Islet precursor cell (in vitro differentiated cells): ENCODE measurements at regions not wholly inside any gene's neighbourhood (a gene's known extent, or its start where the extent isn't known, plus 50 kb on each side); places are given as distances from the start of the nearest gene placed in this dataset.
A peak's percentile ranks its signal among the peaks of the same experiment; 100 is the strongest.

ENCODE experiments used
- DNase-seq: peaks from one replicate; pipeline ENCODE4 v3.0.0-alpha.2; 2018

DNA sequence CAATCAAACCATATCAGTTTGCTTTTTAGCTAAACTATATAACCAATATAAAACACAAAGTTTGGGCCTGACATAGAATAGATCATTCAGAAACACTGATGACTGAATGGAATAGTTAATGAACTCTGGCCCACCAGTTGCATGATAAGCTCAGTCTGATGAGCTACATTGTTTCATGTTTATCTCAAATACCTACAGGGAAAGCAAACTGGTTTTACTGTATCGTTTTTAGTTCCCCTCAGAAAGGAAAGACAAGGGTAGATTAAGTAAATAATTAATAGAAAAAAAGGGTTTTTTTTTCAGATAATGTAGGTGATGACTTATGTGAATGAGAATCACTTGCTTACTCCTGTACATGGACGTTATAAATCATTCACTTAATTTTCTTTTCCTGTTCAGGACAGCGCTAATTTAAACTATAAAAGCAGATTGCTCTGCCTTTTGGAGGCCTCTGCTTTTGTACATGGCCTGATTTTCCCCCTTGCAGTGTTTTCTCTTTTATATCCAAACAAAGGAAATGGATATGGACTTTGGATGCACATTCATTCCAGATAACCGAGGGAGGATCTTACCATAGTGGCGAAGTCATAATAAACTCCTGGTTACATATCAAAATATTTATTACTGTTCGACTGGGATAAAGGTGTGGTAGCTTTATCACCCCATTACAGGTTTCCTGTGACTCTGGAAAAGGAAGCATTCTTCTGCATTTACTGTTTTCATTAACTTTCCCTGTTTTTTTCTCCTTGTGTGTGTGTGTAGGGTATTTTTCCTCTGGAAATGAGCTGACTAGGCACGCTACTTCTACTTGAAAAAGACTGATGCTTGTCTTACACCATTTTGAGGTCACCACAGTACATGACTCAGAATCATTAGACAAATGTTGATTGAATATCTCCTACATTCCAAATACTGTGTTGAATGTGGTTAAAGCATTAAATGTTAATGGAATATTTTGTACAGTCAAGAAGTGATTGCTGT is 373.1 kb upstream of the HS3ST1 start:
- DNase-seq, result no peak

DNA sequence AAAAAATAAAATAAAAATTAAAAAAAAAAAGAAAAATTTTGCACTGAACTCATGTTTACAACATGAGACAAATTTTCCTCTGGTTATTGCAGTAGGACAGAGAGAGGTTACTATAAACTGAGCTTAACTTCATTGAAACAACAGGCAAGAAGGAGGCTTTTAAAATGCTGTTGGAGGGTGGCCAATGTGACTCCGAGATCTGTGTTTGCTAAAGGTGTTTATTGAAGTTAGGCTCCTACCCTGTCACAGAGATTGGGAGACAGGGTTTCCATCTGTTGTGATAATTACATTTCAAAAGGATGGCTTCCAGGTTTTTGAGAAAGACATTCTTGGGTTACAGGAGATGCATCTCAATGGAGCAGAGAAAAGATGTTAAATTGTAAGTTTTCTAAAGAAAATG is 370.5 kb upstream of the HS3ST1 start:
- DNase-seq, result no peak

DNA sequence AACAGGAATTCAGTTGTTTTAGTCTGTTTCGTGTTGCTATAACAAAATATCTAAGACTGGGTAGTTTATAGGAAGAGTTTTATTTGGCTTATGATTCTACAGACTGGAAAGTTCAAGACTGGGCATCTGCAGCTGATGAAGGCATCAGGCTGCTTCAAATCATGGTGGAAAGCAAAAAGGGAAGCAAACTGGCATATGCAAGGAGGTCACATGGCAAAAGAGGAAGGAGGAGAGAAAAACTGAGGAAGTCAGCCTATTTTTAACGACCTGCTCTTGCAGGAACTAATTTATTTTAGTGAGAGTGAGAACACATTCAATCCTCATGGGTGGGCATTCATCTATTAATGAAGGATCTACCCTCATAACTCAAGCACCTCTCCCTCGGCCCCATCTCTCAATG is 363.1 kb upstream of the HS3ST1 start:
- no peak for DNase-seq

DNA sequence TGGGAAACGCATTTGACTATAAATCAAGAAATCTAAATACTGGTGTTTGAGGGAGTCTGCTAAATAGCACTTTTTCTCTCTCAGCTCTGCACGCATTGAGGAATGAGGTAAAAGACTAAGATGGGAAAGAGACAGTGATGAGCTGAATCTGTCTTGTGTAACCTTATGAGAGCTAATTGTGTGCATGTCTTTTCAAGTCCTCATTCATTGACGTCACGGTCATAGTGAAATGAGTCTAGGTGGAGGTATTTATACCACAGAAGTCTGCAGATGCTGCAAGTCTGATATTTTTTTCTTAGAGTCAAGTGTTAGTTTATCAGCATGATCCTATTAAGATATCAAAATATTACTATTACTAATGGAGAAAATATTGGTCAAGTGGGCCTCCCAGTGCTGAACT is 361.5 kb upstream of the HS3ST1 start:
- DNase-seq, result no peak

DNA sequence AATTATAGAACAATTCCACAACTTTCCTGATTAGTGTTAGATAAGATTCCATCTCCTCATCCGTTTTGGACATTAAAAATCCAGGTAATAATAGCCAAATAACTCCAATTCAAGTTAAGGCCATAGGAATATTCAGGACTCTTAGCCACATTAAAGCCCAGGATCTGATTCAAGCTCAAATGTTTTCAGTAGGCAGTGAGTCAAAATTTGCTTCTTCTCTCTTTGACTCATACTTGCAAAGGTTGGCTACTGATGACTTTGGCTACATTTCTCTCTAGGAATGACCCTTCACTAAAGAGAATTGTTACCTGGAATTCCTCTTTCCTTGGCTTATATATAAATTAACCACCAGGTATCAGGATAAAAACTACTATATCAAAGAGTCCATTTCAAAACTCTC is 354.9 kb upstream of the HS3ST1 start:
- DNase-seq, result no peak

DNA sequence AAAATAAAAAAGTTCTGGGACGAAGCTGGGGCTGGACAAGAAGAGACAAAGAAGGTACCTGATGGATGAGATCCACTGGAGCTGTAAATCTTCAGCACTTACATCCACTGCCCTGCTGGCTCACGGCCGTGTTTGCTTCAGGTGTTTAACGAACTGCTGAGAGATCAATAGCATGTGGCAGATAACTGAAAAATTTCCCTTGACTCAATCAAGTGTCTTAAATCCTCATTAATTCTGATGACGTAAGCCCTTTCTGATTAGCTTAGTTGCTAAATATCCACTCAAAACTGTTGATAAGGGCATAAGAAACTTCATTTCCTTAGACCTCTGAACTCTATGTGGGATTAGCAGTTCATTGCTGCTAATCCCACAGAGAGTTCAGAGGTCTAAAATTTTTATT is 354.2 kb upstream of the HS3ST1 start:
- DNase-seq, result no peak

DNA sequence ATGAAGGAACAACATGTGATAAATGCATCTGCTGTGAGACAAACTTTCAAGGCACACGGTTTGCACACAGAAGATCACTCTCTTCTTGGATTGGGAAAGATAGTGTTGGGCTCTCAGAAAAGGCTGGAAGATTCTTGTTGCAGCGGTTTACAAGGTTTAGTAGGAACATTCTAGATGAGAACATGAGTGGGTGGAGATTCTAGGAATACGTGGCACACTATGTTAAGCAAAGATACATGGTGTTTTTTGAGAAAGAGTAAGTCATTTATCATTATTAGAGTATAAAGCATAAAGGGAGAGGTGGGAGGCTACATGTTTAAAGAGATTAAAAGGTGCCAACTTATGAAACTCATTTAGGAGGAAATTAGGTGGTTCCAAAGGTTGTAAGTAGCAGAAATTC is 348.8 kb upstream of the HS3ST1 start:
- no peak for DNase-seq

DNA sequence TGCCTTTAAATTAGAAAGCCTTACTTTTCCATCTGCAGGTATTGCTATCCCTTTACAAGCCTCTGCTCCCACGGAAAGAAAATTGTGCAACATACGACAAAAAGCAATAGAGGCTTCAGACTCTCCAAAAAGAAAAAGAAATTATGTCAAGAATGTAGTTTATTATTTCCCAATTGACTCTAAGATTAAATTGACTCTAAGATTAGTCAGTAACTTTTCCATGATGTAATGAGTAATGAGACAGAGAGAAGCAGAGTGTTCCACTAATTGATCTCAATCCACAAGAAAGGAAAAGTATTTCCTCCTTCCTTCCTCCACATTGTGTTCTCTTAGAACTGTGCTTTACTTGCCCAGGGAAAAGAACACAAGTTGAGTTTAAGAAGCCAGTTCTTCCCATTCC is 345.7 kb upstream of the HS3ST1 start:
- DNase-seq, result no peak

DNA sequence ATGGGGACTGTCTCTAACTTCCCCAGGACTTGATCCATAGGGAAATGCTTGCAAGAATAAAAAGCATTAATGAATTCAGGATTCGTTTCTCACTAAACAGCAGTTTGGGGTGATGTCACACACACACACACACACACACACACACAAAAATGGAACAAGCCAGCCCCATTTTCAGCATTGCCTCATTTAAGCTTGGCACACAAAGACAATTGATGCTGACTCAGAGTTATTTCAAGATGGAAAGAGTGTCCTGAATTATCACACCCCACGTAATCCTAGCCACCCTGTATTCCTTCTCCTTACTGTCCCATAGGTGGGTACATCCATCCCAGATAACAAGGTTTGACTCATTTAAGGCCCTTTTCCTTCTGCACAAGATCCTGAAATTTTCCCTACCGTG is 345.1 kb upstream of the HS3ST1 start:
- DNase-seq, result no peak

DNA sequence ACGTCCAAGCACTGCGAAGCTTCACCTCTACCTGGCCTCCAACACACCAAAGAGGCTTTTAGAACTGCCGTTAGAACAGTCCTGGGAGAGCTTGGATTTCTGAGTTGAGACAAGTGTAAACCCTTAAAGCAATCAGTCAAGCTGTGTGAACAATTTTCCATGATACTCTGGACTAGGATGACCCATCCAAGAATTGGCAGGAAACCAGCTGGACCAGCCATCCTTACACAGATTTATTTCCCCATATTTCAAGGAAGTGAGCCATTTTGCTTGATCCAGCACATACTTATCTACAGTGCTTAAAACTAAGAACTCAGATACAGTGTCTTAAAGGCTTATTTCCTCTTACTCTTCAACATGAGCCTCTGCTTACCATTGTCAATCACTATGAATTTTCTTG is 340.7 kb upstream of the HS3ST1 start:
- no peak for DNase-seq

DNA sequence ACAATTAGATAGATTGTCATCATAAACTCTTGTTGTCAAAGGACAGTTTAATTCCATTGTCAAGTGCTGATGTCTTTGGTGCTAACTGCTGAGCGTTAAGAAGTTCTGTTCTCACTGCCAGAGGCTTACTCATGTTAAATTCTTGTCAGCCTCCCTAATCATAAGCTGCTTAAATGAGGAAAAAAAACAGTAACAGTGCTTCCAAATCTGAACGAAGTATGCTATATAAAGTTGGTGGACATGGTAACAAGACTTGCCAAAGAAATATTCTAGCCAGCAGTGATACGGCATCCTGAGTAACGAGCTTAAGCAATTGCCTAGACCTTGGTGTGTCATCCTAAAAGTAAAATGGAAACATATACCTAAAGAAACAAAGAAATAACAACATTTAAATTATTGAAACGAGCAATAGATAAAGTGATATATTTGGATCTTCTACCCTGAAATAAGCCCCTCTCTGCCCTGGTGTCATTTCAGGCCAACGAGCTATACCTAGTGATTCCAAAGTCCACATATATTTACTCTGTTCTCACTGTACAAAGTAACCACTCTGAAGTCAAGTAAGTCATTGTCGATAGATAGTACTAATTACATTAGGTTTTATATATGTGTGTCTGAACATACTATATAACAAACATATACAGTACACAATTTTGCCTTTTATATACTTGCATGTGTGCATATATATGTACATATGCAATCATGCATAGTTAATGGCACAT is 339.7 kb upstream of the HS3ST1 start:
- no peak for DNase-seq

DNA sequence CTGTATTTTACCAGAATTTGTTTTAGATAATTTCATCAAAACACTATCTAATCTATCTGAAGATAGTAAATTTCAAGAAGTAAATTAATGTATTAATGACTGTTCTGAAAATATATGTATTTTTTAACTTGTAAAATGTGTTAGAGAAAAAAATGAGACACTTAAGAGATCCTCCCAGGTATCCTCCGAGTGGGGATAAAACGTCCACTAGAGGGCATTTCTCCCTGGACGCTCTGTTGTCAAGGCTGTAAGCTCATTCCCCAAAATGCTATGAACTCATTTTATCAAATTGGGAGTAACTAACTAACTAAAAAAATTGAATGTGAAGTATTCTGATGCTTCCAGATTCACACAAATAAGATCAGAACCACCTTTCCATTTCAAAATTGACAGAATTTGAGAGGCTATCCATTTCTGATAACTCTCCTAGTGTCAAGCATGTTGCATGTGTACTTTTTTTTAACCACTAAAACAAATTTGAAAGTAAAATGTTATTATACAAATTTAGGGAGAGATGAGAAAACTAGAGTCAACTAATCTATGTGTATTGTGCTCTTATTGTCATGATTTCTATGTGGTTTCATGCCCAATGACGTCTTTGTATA is 337.3 kb upstream of the HS3ST1 start:
- peak; percentile 58 for DNase-seq

DNA sequence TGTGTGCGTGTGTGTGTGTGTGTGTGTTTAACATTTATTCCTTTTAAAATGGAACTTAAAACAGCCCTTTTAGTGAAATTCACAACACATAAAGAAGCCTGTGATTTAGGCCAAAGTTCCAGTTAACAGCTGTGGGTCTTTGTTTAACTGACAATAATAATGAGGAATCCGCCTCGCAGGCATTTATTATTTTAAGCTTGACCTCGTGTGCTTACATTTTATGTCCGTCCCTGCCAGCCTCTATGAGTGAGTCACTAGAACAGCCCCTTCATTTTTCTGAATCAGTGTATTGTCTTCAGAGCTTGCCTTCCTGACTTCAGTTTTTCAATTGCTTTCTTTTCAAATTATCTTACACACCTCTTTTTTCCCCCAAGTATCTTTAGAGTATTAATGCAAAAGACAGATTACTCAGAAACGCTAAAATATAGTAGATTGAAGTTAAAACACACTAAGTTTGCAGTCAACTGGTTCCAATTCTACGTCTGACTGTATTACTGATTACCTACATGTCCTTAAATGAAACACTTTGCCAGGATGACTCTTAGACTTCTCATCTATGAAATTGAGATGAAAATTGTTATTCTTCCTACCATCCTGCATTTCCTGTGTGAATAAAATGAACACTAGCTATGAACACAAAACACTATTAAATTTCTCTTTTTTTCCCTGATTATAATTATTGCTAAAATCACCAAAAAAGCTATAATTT is 319.6 kb upstream of the HS3ST1 start:
- no peak for DNase-seq

DNA sequence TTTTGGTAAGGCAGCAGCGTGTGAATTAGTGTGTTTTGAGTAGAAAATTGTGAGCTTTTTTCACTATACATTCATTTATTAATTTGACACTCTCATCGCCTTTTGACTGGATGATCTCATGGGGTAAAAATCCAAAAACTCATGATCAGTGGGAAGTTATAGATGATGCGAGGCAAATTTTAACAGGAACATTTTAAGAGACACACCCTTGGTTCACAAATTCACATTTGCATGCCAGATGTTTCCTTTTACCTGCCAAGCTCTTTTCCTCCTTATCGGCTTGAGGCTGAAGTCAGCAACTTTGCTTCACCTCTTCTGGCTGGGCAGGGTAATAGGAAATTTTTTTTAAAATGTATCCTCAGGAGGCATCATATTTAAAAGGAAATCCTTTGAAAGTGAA is 318.0 kb upstream of the HS3ST1 start:
- DNase-seq, result no peak

DNA sequence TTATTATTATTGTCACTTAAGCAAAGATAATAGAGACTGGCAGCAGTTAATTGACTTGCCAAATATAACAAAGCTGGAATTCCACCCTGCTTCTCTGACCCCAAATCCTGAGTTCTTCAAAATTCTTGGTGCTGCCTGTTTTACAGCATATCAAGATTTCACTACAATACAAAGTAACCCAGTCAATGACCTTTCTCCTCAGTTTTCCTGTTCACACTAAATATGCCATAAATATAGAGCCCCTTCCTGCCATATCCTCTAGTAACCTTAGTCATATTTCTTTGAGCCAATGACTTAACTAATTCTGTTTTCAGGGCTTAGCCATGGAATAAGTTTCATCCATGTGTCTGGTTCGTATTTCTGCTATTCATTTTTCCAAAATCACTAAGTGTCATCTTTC is 315.3 kb upstream of the HS3ST1 start:
- no peak for DNase-seq

DNA sequence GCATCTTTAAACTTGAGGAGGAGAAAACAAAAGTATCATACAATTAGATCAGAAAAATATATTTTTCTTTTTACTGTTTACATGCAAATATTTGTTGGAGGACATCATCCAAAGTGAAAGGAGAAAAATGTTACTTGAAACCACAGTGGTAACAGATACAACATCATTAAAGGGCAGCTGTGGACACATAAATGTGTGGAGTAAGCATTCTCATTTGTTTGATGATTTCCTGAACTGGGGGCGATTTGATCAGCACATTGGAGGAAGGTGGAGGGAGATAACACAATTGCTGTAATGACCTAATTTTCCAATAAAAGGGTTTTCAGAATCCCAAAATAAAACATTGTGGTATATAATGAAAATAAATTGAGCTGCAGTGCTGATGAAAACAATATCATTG is 314.5 kb upstream of the HS3ST1 start:
- DNase-seq, result no peak

DNA sequence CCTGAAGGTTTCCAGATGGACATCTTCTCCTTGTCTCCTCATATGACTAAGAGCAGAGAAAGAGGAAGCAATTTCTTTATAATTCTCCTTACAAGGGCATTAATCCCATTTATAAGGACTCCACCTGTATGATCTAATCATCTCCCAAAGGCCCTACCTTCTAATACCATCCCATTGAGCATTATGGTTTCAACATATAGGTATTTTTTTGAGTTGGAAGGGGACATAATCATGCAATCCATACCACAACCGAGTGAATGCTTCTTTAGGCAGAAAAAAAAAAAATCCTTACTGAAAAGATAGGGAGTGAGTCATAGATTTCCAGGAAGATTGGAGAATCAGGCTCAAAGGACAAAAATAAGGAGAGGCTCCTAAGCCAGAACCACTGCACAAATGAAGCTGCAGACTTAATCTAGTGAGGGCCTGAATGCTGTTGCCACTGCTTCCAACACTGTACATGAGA is 312.5 kb upstream of the HS3ST1 start:
- DNase-seq, result no peak

DNA sequence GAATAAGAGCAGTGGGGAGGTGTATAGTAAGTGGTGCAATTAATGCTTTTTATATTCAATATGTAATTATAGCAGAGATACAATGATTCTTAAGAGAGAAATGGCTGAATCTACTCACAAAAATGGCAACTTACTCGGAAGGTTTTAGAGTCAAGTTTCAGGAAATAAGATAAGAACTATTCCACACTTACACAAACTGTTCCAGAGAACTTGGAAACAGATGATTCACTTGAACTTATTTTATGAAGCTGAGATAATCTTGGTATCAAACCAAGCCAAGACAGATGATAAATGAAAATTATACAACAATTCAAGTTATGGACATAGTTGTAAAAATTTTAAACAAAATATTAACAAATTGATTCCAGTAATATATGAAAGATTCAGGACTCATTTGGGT is 311.3 kb upstream of the HS3ST1 start:
- DNase-seq, result no peak

DNA sequence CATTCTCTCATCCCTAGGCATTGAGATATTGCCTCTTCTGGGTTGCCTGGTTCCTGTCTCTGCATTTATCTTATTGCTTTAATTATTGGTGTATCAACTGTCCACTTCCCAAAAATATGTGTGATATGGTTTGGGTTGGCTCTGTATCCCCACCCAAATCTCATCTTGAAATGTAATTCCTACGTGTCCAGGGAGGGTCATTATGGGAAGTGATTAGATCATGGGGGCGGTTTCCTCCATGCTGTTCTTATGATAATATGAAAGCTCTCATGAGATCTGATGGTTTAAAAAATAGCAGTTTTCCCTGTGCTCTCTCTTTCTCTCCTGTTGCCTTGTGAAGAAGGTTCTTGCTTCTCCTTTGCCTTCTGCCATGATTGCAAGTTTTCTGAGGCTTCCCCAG is 308.3 kb upstream of the HS3ST1 start:
- no peak for DNase-seq

DNA sequence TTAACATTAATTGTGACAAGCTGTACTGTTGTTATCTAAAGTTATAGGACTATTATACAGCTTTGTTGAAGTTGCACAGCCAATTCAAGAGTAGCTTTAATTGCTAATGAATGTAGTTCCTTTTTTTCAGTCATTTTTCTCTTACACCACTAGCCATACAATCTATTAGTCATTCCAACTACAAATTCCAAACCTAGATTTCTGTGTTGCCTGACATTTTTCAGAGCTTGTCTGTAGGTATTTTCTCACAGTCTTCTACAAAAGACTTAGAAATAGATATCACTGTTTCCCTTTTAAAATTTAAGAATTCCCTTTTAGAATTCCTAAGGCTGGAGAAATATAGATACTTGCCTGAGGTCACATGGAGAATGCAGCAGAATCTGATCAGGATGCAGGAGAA is 307.0 kb upstream of the HS3ST1 start:
- no peak for DNase-seq

DNA sequence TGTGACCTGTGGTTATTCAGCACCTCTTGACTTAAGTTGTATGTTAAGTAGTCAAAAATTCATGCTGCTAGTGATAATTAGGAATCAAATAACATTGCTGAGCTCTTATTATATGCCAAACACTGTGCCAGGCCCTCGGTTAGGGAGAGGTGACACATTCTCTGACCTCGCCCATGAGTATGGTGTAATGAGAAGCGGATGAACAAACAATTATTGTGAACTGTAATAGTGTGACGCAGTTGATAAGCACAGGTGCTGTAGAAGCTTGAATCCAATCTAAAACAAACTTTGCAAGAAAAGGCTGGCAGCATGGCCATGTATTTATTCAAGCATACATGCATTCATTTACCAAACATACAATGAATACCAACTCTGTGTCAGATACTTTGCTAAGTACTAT is 303.5 kb upstream of the HS3ST1 start:
- no peak for DNase-seq

DNA sequence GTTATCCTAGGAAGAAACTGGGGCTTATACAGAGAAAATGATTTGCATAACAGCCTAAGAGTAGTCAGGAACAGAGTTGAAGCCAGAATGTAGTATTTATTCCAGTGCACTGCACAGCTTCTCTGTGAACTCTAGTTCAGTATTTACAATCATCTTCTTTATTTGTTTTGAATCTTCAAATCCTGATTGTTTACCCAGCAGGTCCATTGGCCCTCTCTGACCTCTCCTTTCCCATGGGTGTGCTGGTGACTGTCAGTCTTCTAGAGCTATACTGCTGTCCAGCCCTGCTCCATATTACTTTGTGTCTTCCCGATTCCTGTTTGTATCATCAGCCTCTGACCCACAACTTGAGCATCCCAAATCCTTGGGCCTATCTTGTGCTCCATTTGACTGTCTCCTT is 301.9 kb upstream of the HS3ST1 start:
- DNase-seq, result no peak

DNA sequence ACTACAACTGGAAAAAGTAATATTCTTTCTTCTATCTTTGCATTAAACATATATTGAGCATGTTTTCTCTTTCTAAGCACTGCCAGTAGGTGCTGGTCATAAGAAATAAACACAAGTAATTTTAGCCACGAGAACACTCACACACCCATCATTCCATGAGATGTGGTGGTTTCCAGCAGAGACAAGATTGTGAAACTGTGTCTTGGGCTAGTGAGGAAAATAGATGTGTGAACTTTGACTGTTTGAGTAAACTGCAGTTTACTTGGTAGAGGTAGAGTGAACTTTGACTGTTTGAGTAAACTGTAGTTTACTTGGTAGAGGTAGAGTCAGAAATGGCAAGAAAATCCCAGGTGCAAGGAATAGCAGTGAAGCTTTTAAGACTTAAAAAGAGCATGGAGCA is 300.9 kb upstream of the HS3ST1 start:
- no peak for DNase-seq
